Ovary (tissue), 3 donors: ENCODE measurements at regions not wholly inside any gene's neighbourhood (a gene's known extent, or its start where the extent isn't known, plus 50 kb on each side); places are given as distances from the start of the nearest gene placed in this dataset.

Experiments
- CTCF ChIP-seq, 3 donors: fragments of 450-650 bp in 2 of 3; fragments of 200-600 bp in 1 of 3; IDR thresholded peaks; one replicate each; pipeline versions ENCODE4 v1.5.1 to v1.8.0; 2016 to 2022; ENCODE audit warnings: antibody characterized with exemption in 3 of 3, mild to moderate bottlenecking in 1 of 3
- EP300 ChIP-seq: sonication (generic); formaldehyde crosslinking; IDR thresholded peaks from one replicate; pipeline ENCODE4 v1.6.1; 2017; ENCODE audit warnings: antibody characterized with exemption
- POLR2A ChIP-seq: fragments of 450-650 bp; IDR thresholded peaks from one replicate; pipeline ENCODE4 v1.6.1; 2017; ENCODE audit warnings: antibody characterized with exemption, mild to moderate bottlenecking, moderate library complexity
- donor health status: DM: no; HTN: no; CAD: no.

GRCh38 chr3:102054543-102055080 lies 205.3 kb downstream of the NFKBIZ start:
- TF ChIP-seq POLR2A, result no peak
- no peak for TF ChIP-seq CTCF (IDR thresholded peaks at IDR 0.05)
- no peak for TF ChIP-seq EP300
